Astrocyte (in vitro differentiated cells and primary cell): ENCODE measurements at regions not wholly inside any gene's neighbourhood (a gene's known extent, or its start where the extent isn't known, plus 50 kb on each side); places are given as distances from the start of the nearest gene placed in this dataset.

ENCODE experiments used
- DNase-seq: peaks from one replicate; pipeline ENCODE4 v3.0.0-alpha.2; 2010; ENCODE audit warnings: low read depth
- FAIRE-seq: peaks from 2 replicates; lab custom pipeline; 2011; peaks lifted over from hg19 to GRCh38; lab: Jason Lieb, UNC
- H2AFZ ChIP-seq: 2 replicates; pipeline ENCODE4 v1.6.0; 2012; ENCODE audit warnings: low read depth, low read length, inconsistent platforms
- H3K27ac ChIP-seq: 2 replicates; pipeline ENCODE4 v1.5.1; 2011; ENCODE audit warnings: low read depth, low read length, inconsistent platforms
- H3K27me3 ChIP-seq: 2 replicates; pipeline ENCODE4 v1.6.0; 2011; ENCODE audit warnings: low read length, inconsistent platforms; ENCODE audit not compliant: insufficient read depth
- H3K36me3 ChIP-seq: 2 replicates; pipeline ENCODE4 v1.5.1; 2011; ENCODE audit warnings: low read length, inconsistent platforms; ENCODE audit not compliant: insufficient read depth
- H3K4me1 ChIP-seq: 2 replicates; pipeline ENCODE4 v1.5.1; 2011; ENCODE audit warnings: low read length, inconsistent platforms; ENCODE audit not compliant: insufficient read depth
- H3K4me2 ChIP-seq: 2 replicates; pipeline ENCODE4 v1.6.0; 2012; ENCODE audit warnings: low read length, inconsistent platforms
- H3K4me3 ChIP-seq: 2 replicates; pipeline ENCODE4 v1.5.1; 2011; ENCODE audit warnings: low read depth, mild to moderate bottlenecking, low read length, inconsistent platforms; ENCODE audit not compliant: insufficient read depth
- H3K79me2 ChIP-seq: 2 replicates; pipeline ENCODE4 v1.6.0; 2012; ENCODE audit warnings: mild to moderate bottlenecking, low read length, inconsistent platforms; ENCODE audit not compliant: insufficient read depth
- H3K9ac ChIP-seq: 2 replicates; pipeline ENCODE4 v1.6.0; 2012; ENCODE audit warnings: mild to moderate bottlenecking, low read length, inconsistent platforms
- H3K9me3 ChIP-seq: 2 replicates; pipeline ENCODE4 v1.5.1; 2012; ENCODE audit warnings: low read depth, mild to moderate bottlenecking, low read length, inconsistent platforms; ENCODE audit not compliant: insufficient read depth
- H4K20me1 ChIP-seq: 2 replicates; pipeline ENCODE4 v1.6.0; 2012; ENCODE audit warnings: low read length, inconsistent platforms; ENCODE audit not compliant: insufficient read depth
- H3K27ac Mint-ChIP-seq: one replicate; pipeline ENCODE4 v1.8.0; 2021; ENCODE audit warnings: mild to moderate bottlenecking, mixed read lengths; ENCODE audit not compliant: unreplicated experiment
- H3K27me3 Mint-ChIP-seq: one replicate; pipeline ENCODE4 v1.8.0; 2021; ENCODE audit warnings: low read depth, mixed read lengths; ENCODE audit not compliant: unreplicated experiment
- H3K36me3 Mint-ChIP-seq: one replicate; pipeline ENCODE4 v1.8.0; 2021; ENCODE audit warnings: low read depth, mixed read lengths; ENCODE audit not compliant: unreplicated experiment
- H3K4me1 Mint-ChIP-seq: one replicate; pipeline ENCODE4 v1.8.0; 2021; ENCODE audit warnings: low read depth, mixed read lengths; ENCODE audit not compliant: unreplicated experiment
- H3K4me3 Mint-ChIP-seq: one replicate; pipeline ENCODE4 v1.8.0; 2021; ENCODE audit warnings: mild to moderate bottlenecking, moderate library complexity, mixed read lengths; ENCODE audit not compliant: unreplicated experiment
- H3K9me3 Mint-ChIP-seq: one replicate; pipeline ENCODE4 v1.8.0; 2021; ENCODE audit warnings: mild to moderate bottlenecking, mixed read lengths; ENCODE audit not compliant: unreplicated experiment
- CTCF ChIP-seq: IDR thresholded peaks from 2 replicates; pipeline ENCODE4 v1.5.1; 2011; ENCODE audit warnings: low read depth, mild to moderate bottlenecking, inconsistent platforms, low read length, moderate library complexity; ENCODE audit not compliant: insufficient read depth
- EZH2 ChIP-seq: IDR thresholded peaks from 2 replicates; pipeline ENCODE4 v1.6.1; 2012; ENCODE audit warnings: mild to moderate bottlenecking, low read length, inconsistent platforms; ENCODE audit not compliant: insufficient read depth

GRCh38 chr2:139925903-139926302, 1145.7 kb upstream of the NXPH2 start:
- Histone ChIP-seq H3K4me2 (no peak overlapping the region), H3K27ac (no peak overlapping the region), H3K79me2 (no peaks in the 10 kb centered on the region), H2AFZ (no peak overlapping the region), H3K4me1 (no peaks in the 10 kb centered on the region), H3K4me3 (no peak overlapping the region), H3K27me3 (no peaks in the 10 kb centered on the region), H3K9ac (no peak overlapping the region), H4K20me1 (no peaks in the 10 kb centered on the region), H3K9me3 (peaks cover 2% of the 10 kb centered on the region), H3K36me3 (no peaks in the 10 kb centered on the region)
- FAIRE-seq, result no peak
- H3K27ac Mint-ChIP-seq, result no peak overlapping the region
- TF ChIP-seq CTCF (no peak), EZH2 (no peak)
- peaks cover 1% of the 10 kb centered on the region for H3K36me3 Mint-ChIP-seq
- no peaks in the 10 kb centered on the region for H3K9me3 Mint-ChIP-seq
- no peaks in the 10 kb centered on the region for H3K4me1 Mint-ChIP-seq
- no peak overlapping the region for H3K4me3 Mint-ChIP-seq
- DNase-seq, result no peak
- H3K27me3 Mint-ChIP-seq, result no peaks in the 10 kb centered on the region

GRCh38 chr2:139924070-139924469, 1143.9 kb upstream of the NXPH2 start:
- H3K36me3 ChIP-seq, result no peaks in the 10 kb centered on the region
- H3K36me3 Mint-ChIP-seq, result no peaks in the 10 kb centered on the region
- no peak for DNase-seq
- H3K27me3 ChIP-seq, result no peaks in the 10 kb centered on the region
- H4K20me1 ChIP-seq, result no peaks in the 10 kb centered on the region
- no peak overlapping the region for H3K9ac ChIP-seq
- H3K4me2 ChIP-seq, result no peak overlapping the region
- no peak overlapping the region for H3K27ac Mint-ChIP-seq
- H2AFZ ChIP-seq, result no peak overlapping the region
- TF ChIP-seq EZH2 (no peak), CTCF (no peak)
- no peak overlapping the region for H3K27ac ChIP-seq
- H3K9me3 ChIP-seq, result peaks cover 2% of the 10 kb centered on the region
- no peaks in the 10 kb centered on the region for H3K27me3 Mint-ChIP-seq
- no peak overlapping the region for H3K4me3 ChIP-seq
- no peaks in the 10 kb centered on the region for H3K79me2 ChIP-seq
- no peak for FAIRE-seq
- no peaks in the 10 kb centered on the region for H3K4me1 Mint-ChIP-seq
- no peak overlapping the region for H3K4me3 Mint-ChIP-seq
- H3K4me1 ChIP-seq, result no peaks in the 10 kb centered on the region
- H3K9me3 Mint-ChIP-seq, result no peaks in the 10 kb centered on the region

- Histone ChIP-seq H3K9me3 (peaks cover 2% of the 10 kb centered on the region), H3K79me2 (no peaks in the 10 kb centered on the region), H3K4me3 (no peak overlapping the region), H3K36me3 (no peaks in the 10 kb centered on the region), H3K4me2 (no peak overlapping the region), H3K27ac (no peak overlapping the region), H3K4me1 (no peaks in the 10 kb centered on the region), H2AFZ (no peak overlapping the region), H4K20me1 (no peaks in the 10 kb centered on the region), H3K9ac (no peak overlapping the region), H3K27me3 (no peaks in the 10 kb centered on the region)
- Mint-ChIP-seq H3K36me3 (no peaks in the 10 kb centered on the region), H3K4me1 (no peaks in the 10 kb centered on the region), H3K27ac (no peak overlapping the region), H3K27me3 (no peaks in the 10 kb centered on the region), H3K9me3 (no peaks in the 10 kb centered on the region), H3K4me3 (no peak overlapping the region)
- DNase-seq (no peak), FAIRE-seq (no peak)
- no peak for TF ChIP-seq EZH2
- TF ChIP-seq CTCF, result no peak
Observed at GRCh38 chr2:139918982-139919381, 1138.8 kb upstream of the NXPH2 start.
